Esophagus squamous epithelium (tissue), 5 donors: ENCODE measurements at regions not wholly inside any gene's neighbourhood (a gene's known extent, or its start where the extent isn't known, plus 50 kb on each side); places are given as distances from the start of the nearest gene placed in this dataset.
A peak's percentile ranks its signal among the peaks of the same experiment; 100 is the strongest.
"Not testable (repeated sequence)": the region's sequence is repeated elsewhere in the genome, so short reads cannot be mapped to it uniquely, and the experiment has no call there.

Experiments
- DNase-seq: peaks from one replicate; lab custom pipeline; 2025; lab: John Stamatoyannopoulos, UW
- H3K27ac ChIP-seq, 4 donors: fragments of 200-600 bp; sonication (generic); one replicate each; pipeline ENCODE4 v1.5.1; 2016 to 2019; ENCODE audit warnings: mild to moderate bottlenecking in 1 of 4
- H3K27me3 ChIP-seq, 4 donors: fragments of 200-600 bp; sonication (generic); 1 replicate in 3 of 4; 2 replicates in 1 of 4; pipeline versions ENCODE4 v1.5.1 to v1.6.0; 2017 to 2021; ENCODE audit warnings: antibody characterized with exemption in 1 of 4
- H3K36me3 ChIP-seq, 3 donors: fragments of 200-600 bp; sonication (generic); one replicate each; pipeline ENCODE4 v1.5.1; 2016 to 2019
- H3K4me1 ChIP-seq, 3 donors: fragments of 200-600 bp; sonication (generic); one replicate each; pipeline ENCODE4 v1.5.1; 2017 to 2019
- H3K4me3 ChIP-seq, 4 donors: fragments of 200-600 bp; sonication (generic); 1 replicate in 3 of 4; 2 replicates in 1 of 4; pipeline ENCODE4 v1.5.1; 2016 to 2019; ENCODE audit warnings: mild to moderate bottlenecking in 2 of 4, moderate library complexity in 1 of 4
- H3K9me3 ChIP-seq, 3 donors: fragments of 200-600 bp; sonication (generic); one replicate each; pipeline ENCODE4 v1.5.1; 2016 to 2019
- CTCF ChIP-seq, 6 experiments: fragments of 450-650 bp in 4 of 6; fragments of 200-600 bp in 2 of 6; sonication (generic) in 2 of 6; IDR thresholded peaks; one replicate each; pipeline ENCODE4 v1.5.1; 2016 to 2019; ENCODE audit warnings: antibody characterized with exemption in 6 of 6, mild to moderate bottlenecking in 4 of 6, moderate library complexity in 4 of 6
- POLR2A ChIP-seq, 4 donors: fragments of 450-650 bp; IDR thresholded peaks; one replicate each; pipeline ENCODE4 v1.6.1; 2017; ENCODE audit warnings: antibody characterized with exemption in 4 of 4, mild to moderate bottlenecking in 4 of 4, moderate library complexity in 3 of 4
- WGBS, 2 donors: methylation state at CpG; one replicate each; pipeline ENCODE4 v1.1.5; 2018; 5-methylcytosine and 5-hydroxymethylcytosine counted together
- intact Hi-C: fragments of 100-400 bp; cut with DNase I; formaldehyde crosslinking; loops from one replicate; pipeline ENCODE4 v1.15.0; 2022
- donor health status: DM: yes; HTN: yes; CAD: no.

- Histone ChIP-seq H3K9me3 (no peaks in the 10 kb centered on the region), H3K4me3 (no peak overlapping the region), H3K36me3 (no peaks in the 10 kb centered on the region), H3K27ac (peak overlapping the region in 3 of 4 donors; percentile 56 to 87 (median 77)), H3K4me1 (peaks cover 0 to 42% (median 16%) of the 10 kb centered on the region in 3 donors), H3K27me3 (peaks cover 0 to 6% (median 0%) of the 10 kb centered on the region in 4 donors)
- DNase-seq: no peak
- TF ChIP-seq POLR2A (IDR thresholded peaks at IDR 0.05) (no peak), CTCF (IDR thresholded peaks at IDR 0.05) (no peak)
- intact Hi-C loops: no loop called here
- 83 to 92% methylated on average over 10 of the region's 10 CpGs for WGBS, 2 donors
Observed at GRCh38 chr20:23294671-23295070, 55.9 kb upstream of the NXT1 start.

DNA sequence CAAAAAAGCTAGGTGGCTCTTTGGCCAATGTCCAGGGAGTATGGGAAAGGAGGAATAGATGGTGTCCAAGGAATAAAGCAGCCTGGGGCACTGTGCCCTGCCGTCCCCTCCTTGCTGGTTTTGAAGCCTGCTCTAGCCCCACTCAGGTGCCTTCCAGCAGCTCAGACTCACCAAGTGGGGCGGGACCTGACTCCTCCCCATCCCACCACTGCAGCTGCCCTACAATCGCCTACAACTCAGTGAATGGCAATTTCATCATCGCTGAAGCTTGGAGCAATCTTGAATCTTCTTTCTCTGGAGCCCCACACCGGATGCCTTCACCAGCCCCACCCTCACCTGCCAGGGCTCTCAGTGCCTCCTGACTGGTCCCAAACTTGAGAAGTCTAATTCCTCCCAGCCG lies 56.4 kb upstream of the NXT1 start:
- Histone ChIP-seq H3K4me3 (no peak overlapping the region), H3K27me3 (peaks cover 0 to 11% (median 0%) of the 10 kb centered on the region in 4 donors), H3K4me1 (peaks cover 0 to 45% (median 16%) of the 10 kb centered on the region in 3 donors), H3K9me3 (no peaks in the 10 kb centered on the region), H3K27ac (peak overlapping the region in 3 of 4 donors; percentile 56 to 87 (median 77)), H3K36me3 (no peaks in the 10 kb centered on the region)
- WGBS, 2 donors: 83 to 85% methylated on average over 6 of the region's 6 CpGs
- intact Hi-C loops: no loop called here
- TF ChIP-seq CTCF (IDR thresholded peaks at IDR 0.05) (no peak), POLR2A (IDR thresholded peaks at IDR 0.05) (no peak)
- DNase-seq: no peak

DNA sequence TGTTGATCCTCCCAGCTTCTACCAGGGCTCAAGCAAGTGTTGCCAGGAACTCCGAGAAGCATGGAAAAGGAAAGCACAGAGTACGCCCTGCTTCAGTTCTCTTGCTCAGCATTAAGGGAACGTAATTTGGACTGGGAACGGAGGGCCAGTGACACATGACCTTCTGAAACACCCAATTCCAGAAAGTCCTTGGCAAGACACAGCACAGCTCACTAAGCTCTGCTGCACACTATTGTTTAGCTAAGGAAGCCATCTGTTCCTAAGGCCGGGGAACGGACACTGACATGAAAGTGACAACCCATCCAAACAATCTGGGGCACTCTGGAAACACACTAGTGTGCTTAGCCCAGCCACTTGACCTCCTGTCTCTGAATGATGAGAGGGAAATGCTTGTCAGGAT lies 56.9 kb upstream of the NXT1 start:
- intact Hi-C loops: no loop called here
- Histone ChIP-seq H3K4me1 (peaks cover 0 to 45% (median 16%) of the 10 kb centered on the region in 3 donors), H3K27ac (peak overlapping the region; percentile 9 to 87 (median 66)), H3K9me3 (no peaks in the 10 kb centered on the region), H3K36me3 (no peaks in the 10 kb centered on the region), H3K4me3 (no peak overlapping the region), H3K27me3 (peaks cover 0 to 15% (median 0%) of the 10 kb centered on the region in 4 donors)
- 67 to 79% methylated on average over 4 to 6 of the region's 6 CpGs for WGBS, 2 donors
- no peak for DNase-seq
- TF ChIP-seq CTCF (IDR thresholded peaks at IDR 0.05) (no peak), POLR2A (IDR thresholded peaks at IDR 0.05) (no peak)

DNA sequence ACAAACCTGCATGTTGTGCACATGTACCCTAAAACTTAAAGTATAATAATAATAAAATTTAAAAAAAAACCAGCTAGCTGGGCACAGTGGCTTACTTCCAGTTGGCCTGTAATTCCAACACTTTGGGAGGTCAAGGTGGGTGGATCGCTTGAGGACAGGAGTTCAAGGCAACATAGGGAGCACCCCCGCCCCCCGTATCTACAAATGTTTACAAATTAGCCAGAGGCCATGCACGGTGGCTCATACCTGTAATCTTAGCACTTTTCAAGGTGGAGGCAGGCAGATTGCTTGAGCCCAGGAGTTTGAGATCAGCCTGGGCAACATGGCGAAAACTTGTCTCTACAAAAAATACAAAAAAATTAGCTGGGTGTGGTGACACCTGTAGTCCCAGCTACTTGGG lies 58.3 kb upstream of the NXT1 start:
- H3K4me3 ChIP-seq, H3K9me3 ChIP-seq, DNase-seq, H3K36me3 ChIP-seq, H3K27ac ChIP-seq, intact Hi-C loops: not testable (repeated sequence)
- Histone ChIP-seq H3K4me1 (peaks cover 0 to 34% (median 16%) of the 10 kb centered on the region in 3 donors), H3K27me3 (peaks cover 0 to 15% (median 0%) of the 10 kb centered on the region in 4 donors)
- WGBS, 2 donors: 70 to 78% methylated on average over 5 of the region's 5 CpGs

DNA sequence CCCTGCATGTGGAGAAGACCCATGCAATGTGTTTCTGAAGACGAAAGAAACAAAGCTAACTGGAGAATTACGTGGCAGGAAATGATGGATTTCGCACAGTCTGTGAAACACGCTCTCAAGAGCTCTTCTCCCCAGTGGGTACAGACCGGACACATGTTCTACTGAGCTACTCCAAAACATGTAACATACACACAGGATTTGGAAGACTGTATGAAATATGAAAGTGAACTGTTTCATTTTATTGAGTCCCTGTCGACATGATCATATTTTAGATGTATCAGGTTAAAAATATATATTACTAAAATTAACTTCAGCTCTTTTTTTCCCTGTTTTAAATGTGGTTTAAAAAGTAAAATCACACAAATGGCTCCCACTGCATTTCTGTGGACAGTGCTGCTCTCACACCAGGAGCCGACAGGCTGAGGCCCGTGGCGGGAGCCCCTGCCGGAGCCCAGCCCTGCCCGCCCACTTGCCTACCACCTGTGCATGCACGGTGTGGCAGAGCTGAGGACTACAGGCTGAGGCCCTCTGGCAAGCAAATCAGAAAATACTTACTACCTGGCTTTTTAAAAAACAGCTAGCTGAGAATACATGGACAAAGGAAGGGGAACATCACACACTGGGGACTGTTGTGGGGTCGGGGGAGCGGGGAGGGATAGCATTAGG lies 58.9 kb upstream of the NXT1 start:
- no peaks in the 10 kb centered on the region for H3K36me3 ChIP-seq
- WGBS, 2 donors: 83 to 85% methylated on average over 10 to 11 of the region's 14 CpGs

More for the DNA sequence above, 58.9 kb upstream of the NXT1 start:
- H3K4me3 ChIP-seq: no peak overlapping the region
- no peaks in the 10 kb centered on the region for H3K9me3 ChIP-seq
- intact Hi-C loops: no loop called here
- H3K27ac ChIP-seq: no peak overlapping the region
- H3K27me3 ChIP-seq: peaks cover 0 to 15% (median 0%) of the 10 kb centered on the region in 4 donors
- no peak for TF ChIP-seq POLR2A (IDR thresholded peaks at IDR 0.05)
- TF ChIP-seq CTCF (IDR thresholded peaks at IDR 0.05): no peak
- DNase-seq: no peak
- H3K4me1 ChIP-seq: peaks cover 0 to 34% (median 16%) of the 10 kb centered on the region in 3 donors
